PFSK-1 (cell line): ENCODE measurements at regions not wholly inside any gene's neighbourhood (a gene's known extent, or its start where the extent isn't known, plus 50 kb on each side); places are given as distances from the start of the nearest gene placed in this dataset.

ENCODE experiments used
- FOXP2 ChIP-seq: optimal IDR thresholded peaks from 2 replicates; pipeline ENCODE3; 2011; ENCODE audit warnings: borderline replicate concordance, control low read depth, inconsistent platforms; ENCODE audit not compliant: insufficient read depth; ENCODE audit errors: extremely low read length, extremely low read depth
- POLR2AphosphoS5 ChIP-seq: IDR thresholded peaks from 2 replicates; pipeline ENCODE4 v1.6.1; 2012; ENCODE audit warnings: low read depth, mild to moderate bottlenecking, control low read depth, low read length, moderate library complexity
- SIN3A ChIP-seq: IDR thresholded peaks from 2 replicates; pipeline ENCODE4 v1.6.1; 2012; ENCODE audit warnings: mild to moderate bottlenecking, low read length, moderate library complexity, borderline replicate concordance; ENCODE audit not compliant: insufficient read depth
- TAF1 ChIP-seq: IDR thresholded peaks from 2 replicates; pipeline ENCODE4 v1.6.1; 2012; ENCODE audit warnings: low read length, control low read depth, borderline replicate concordance; ENCODE audit not compliant: insufficient read depth
- TF ChIP-seq, protein P1 (sequence below), 2 experiments: IDR thresholded peaks; 2 replicates each; pipeline versions ENCODE4 v1.6.1 to v1.8.0; 2011 to 2012; ENCODE audit warnings: low read depth in 2 of 2, low read length in 2 of 2, control low read depth in 1 of 2, inconsistent platforms in 1 of 2, mild to moderate bottlenecking in 1 of 2, moderate library complexity in 1 of 2; ENCODE audit not compliant: insufficient read depth in 1 of 2

DNA sequence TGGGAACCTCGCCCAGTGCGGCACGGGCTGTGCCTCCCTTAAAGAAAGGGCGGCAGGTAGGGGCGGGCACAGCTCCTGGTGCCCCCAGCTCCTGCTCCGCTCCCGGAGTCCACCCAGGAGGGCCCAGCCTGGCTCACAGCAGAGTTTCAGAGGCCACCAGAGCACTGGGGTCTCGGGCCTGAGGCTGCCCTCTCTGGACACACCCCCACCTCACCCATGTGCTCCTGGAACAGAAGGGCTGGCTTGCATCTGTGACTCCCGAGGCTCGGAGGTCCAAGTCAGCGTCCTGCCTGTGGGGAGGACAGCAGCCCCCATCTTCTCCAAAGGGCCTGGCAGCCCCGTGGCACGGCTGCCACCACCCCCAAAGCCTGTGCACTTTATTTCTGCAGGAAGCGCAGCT is 62.7 kb downstream of the RBFOX3 start:
- no peak for TF ChIP-seq POLR2AphosphoS5
- no peak for TF ChIP-seq SIN3A
- TF ChIP-seq FOXP2, result no peak
- TF ChIP-seq TAF1, result no peak
- TF ChIP-seq, protein P1, sequence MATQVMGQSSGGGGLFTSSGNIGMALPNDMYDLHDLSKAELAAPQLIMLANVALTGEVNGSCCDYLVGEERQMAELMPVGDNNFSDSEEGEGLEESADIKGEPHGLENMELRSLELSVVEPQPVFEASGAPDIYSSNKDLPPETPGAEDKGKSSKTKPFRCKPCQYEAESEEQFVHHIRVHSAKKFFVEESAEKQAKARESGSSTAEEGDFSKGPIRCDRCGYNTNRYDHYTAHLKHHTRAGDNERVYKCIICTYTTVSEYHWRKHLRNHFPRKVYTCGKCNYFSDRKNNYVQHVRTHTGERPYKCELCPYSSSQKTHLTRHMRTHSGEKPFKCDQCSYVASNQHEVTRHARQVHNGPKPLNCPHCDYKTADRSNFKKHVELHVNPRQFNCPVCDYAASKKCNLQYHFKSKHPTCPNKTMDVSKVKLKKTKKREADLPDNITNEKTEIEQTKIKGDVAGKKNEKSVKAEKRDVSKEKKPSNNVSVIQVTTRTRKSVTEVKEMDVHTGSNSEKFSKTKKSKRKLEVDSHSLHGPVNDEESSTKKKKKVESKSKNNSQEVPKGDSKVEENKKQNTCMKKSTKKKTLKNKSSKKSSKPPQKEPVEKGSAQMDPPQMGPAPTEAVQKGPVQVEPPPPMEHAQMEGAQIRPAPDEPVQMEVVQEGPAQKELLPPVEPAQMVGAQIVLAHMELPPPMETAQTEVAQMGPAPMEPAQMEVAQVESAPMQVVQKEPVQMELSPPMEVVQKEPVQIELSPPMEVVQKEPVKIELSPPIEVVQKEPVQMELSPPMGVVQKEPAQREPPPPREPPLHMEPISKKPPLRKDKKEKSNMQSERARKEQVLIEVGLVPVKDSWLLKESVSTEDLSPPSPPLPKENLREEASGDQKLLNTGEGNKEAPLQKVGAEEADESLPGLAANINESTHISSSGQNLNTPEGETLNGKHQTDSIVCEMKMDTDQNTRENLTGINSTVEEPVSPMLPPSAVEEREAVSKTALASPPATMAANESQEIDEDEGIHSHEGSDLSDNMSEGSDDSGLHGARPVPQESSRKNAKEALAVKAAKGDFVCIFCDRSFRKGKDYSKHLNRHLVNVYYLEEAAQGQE (IDR thresholded peaks at IDR 0.05; ENCODE audit: insufficient read depth in 1 of 2, low read depth in 2 of 2, low read length in 2 of 2), result no peak

DNA sequence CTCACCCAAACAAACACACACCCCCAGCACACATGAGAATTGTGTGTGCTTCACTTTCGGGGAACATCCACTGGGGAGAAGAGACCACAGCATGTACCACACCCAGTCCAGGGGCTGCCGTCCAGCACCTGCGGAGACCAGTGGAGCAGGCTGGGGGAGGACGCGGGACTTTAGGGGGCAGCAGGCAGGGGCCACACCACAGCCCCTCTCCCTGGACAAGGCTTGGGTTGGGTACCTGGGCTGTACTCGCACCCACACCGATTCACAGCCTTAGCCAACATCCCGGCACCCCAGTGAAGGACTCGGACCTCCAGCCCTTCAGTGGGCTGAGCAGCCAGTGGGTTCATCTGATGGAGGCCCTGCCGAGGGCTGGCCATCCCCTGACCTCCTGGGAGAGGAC is 63.3 kb downstream of the RBFOX3 start:
- no peak for TF ChIP-seq SIN3A
- no peak for TF ChIP-seq TAF1
- TF ChIP-seq FOXP2, result no peak
- TF ChIP-seq, protein P1 (IDR thresholded peaks at IDR 0.05; ENCODE audit: insufficient read depth in 1 of 2, low read depth in 2 of 2, low read length in 2 of 2), result no peak

- TF ChIP-seq, protein P1 (IDR thresholded peaks at IDR 0.05; ENCODE audit: insufficient read depth in 1 of 2, low read depth in 2 of 2, low read length in 2 of 2), result no peak
- TF ChIP-seq SIN3A (no peak), FOXP2 (no peak), TAF1 (no peak), POLR2AphosphoS5 (no peak)
These were observed 64.5 kb downstream of the RBFOX3 start for GRCh38 chr17:79546386-79546785.

DNA sequence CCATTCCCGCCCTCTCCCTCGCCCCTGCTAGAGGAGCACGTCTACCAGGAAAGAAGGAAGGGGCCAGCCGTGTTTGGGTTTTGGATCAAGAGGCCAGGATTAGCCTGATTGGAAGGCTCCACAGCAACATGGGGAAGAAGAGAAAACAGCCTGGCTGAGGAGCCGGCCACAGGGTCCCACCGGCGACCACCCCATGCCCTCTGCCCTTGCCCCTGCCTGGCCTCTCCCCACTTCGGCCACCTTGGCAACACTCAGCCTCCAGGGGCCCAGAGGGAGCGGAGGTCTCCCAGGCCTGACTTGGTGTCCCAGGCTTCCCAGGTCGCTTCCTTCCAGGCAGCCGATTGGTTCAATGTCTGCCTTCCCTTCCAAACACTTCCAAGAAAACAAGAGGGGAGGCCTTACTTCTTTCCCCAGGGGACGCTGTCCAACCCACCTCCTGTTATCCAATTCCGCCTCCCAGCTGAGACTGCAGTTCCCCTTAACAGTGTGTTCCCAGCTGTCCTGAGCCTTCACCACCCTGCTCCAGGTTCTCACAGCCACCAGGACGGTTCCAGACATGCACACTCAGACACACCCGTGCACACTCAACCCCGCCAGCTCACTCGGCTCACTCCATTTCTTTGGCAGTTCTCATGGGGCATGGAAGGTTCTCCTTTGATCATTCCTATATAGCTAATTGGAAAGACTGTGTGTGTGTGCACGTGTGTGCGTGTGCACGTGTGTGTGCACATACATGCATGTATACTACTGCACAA is 65.4 kb downstream of the RBFOX3 start:
- TF ChIP-seq, protein P1 (IDR thresholded peaks at IDR 0.05; ENCODE audit: insufficient read depth in 1 of 2, low read depth in 2 of 2, low read length in 2 of 2), result no peak
- TF ChIP-seq SIN3A (no peak), POLR2AphosphoS5 (no peak), TAF1 (no peak), FOXP2 (no peak)
